ENCODE measurements at regions not wholly inside any gene's neighbourhood (a gene's known extent, or its start where the extent isn't known, plus 50 kb on each side); places are given as distances from the start of the nearest gene placed in this dataset.

GRCh38 chr1:100616121-100616621 is 78.2 kb downstream of the GPR88 start:
- no TSS peak for BruUV-seq (replicated peaks)
- ChIA-PET POLR2A (ENCODE audit: low non-redundant PET) (no interaction called here), CTCF (no interaction called here)
- no peaks in the 10 kb centered on the region for H3K36me3 ChIP-seq (ENCODE audit: insufficient read depth, low read length, poor library complexity, severe bottlenecking)
- H3K4me3 ChIP-seq (ENCODE audit: low read depth, low read length, poor library complexity, severe bottlenecking), result no peak overlapping the region
- DNase-seq (ENCODE audit: low spot score), result no peak
- no peak overlapping the region for H3K27ac ChIP-seq (ENCODE audit: low read depth, low read length, poor library complexity, severe bottlenecking)
- no peak for TF ChIP-seq CTCF (conservative IDR thresholded peaks at IDR 0.05; ENCODE audit: low read depth, low read length)
- TF ChIP-seq EZH2 (IDR thresholded peaks at IDR 0.05; ENCODE audit: borderline replicate concordance, low read depth, low read length, poor library complexity, severe bottlenecking), result no peak
- intact Hi-C loops (cut with micrococcal nuclease; ENCODE audit: unreplicated experiment), result no loop called here
- H3K9me3 ChIP-seq (ENCODE audit: low read depth, low read length, poor library complexity, severe bottlenecking), result no peaks in the 10 kb centered on the region
- no peaks in the 10 kb centered on the region for H3K4me1 ChIP-seq (ENCODE audit: insufficient read depth, low read length, poor library complexity, severe bottlenecking)
- H3K27me3 ChIP-seq (replicated peaks; ENCODE audit: insufficient read depth, low read depth, low read length, poor library complexity), result peaks cover 8% of the 10 kb centered on the region

- Histone ChIP-seq H3K27me3 (replicated peaks; ENCODE audit: insufficient read depth, low read depth, low read length, poor library complexity) (no peaks in the 10 kb centered on the region), H3K36me3 (ENCODE audit: insufficient read depth, low read length, poor library complexity, severe bottlenecking) (no peaks in the 10 kb centered on the region), H3K4me1 (ENCODE audit: insufficient read depth, low read length, poor library complexity, severe bottlenecking) (no peaks in the 10 kb centered on the region), H3K9me3 (ENCODE audit: low read depth, low read length, poor library complexity, severe bottlenecking) (no peaks in the 10 kb centered on the region), H3K4me3 (ENCODE audit: low read depth, low read length, poor library complexity, severe bottlenecking) (no peak overlapping the region), H3K27ac (ENCODE audit: low read depth, low read length, poor library complexity, severe bottlenecking) (no peak overlapping the region)
- DNase-seq (ENCODE audit: low spot score), result peak; percentile 29
- no TSS peak for BruUV-seq (replicated peaks)
- intact Hi-C loops (cut with micrococcal nuclease; ENCODE audit: unreplicated experiment), result no loop called here
- POLR2A ChIA-PET (ENCODE audit: low non-redundant PET), result no interaction called here
- CTCF ChIA-PET, result no interaction called here
- TF ChIP-seq EZH2 (IDR thresholded peaks at IDR 0.05; ENCODE audit: borderline replicate concordance, low read depth, low read length, poor library complexity, severe bottlenecking) (no peak), CTCF (conservative IDR thresholded peaks at IDR 0.05; ENCODE audit: low read depth, low read length) (no peak)
Measured at GRCh38 chr1:100622037-100622436, 84.1 kb downstream of the GPR88 start.

- H3K36me3 ChIP-seq (ENCODE audit: insufficient read depth, low read length, poor library complexity, severe bottlenecking), result no peaks in the 10 kb centered on the region
- no peak overlapping the region for H3K27ac ChIP-seq (ENCODE audit: low read depth, low read length, poor library complexity, severe bottlenecking)
- ChIA-PET POLR2A (ENCODE audit: low non-redundant PET) (no interaction called here), CTCF (no interaction called here)
- no peaks in the 10 kb centered on the region for H3K4me1 ChIP-seq (ENCODE audit: insufficient read depth, low read length, poor library complexity, severe bottlenecking)
- intact Hi-C loops (cut with micrococcal nuclease; ENCODE audit: unreplicated experiment), result no loop called here
- H3K27me3 ChIP-seq (replicated peaks; ENCODE audit: insufficient read depth, low read depth, low read length, poor library complexity), result no peaks in the 10 kb centered on the region
- BruUV-seq (replicated peaks), result no TSS peak
- DNase-seq (ENCODE audit: low spot score), result no peak
- TF ChIP-seq EZH2 (IDR thresholded peaks at IDR 0.05; ENCODE audit: borderline replicate concordance, low read depth, low read length, poor library complexity, severe bottlenecking) (no peak), CTCF (conservative IDR thresholded peaks at IDR 0.05; ENCODE audit: low read depth, low read length) (no peak)
- no peaks in the 10 kb centered on the region for H3K9me3 ChIP-seq (ENCODE audit: low read depth, low read length, poor library complexity, severe bottlenecking)
- no peak overlapping the region for H3K4me3 ChIP-seq (ENCODE audit: low read depth, low read length, poor library complexity, severe bottlenecking)
Measured at GRCh38 chr1:100622506-100622905, 84.6 kb downstream of the GPR88 start.
